ENCODE measurements at regions not wholly inside any gene's neighbourhood (a gene's known extent, or its start where the extent isn't known, plus 50 kb on each side); places are given as distances from the start of the nearest gene placed in this dataset.

- TF ChIP-seq CTCF (IDR thresholded peaks at IDR 0.05; ENCODE audit: insufficient read depth, low read length) (no peak), GABPA (IDR thresholded peaks at IDR 0.05; ENCODE audit: low read depth) (no peak), POLR2AphosphoS5 (IDR thresholded peaks at IDR 0.05; ENCODE audit: low read depth) (no peak), REST (IDR thresholded peaks at IDR 0.05; ENCODE audit: insufficient replicate concordance, low read depth) (no peak), SPI1 (IDR thresholded peaks at IDR 0.05; ENCODE audit: borderline replicate concordance, low read depth) (no peak)
These were observed 379.4 kb upstream of the FAM98A start for GRCh38 chr2:33978471-33978870.

Measured in HL-60 (cell line).